K562 (cell line): ENCODE measurements at regions not wholly inside any gene's neighbourhood (a gene's known extent, or its start where the extent isn't known, plus 50 kb on each side); places are given as distances from the start of the nearest gene placed in this dataset.

Experiments
- AFF4 ChIP-seq: sonication (generic); formaldehyde crosslinking; IDR thresholded peaks from 2 replicates; pipeline ENCODE4 v1.8.0; 2023; ENCODE audit warnings: mild to moderate bottlenecking, missing genetic modification reagents
- EP300 ChIP-seq: IDR thresholded peaks from 2 replicates; pipeline ENCODE4 v1.6.1; 2012; ENCODE audit warnings: low read length, improper control_type of control experiment
- KHSRP ChIP-seq: fragments of 450-650 bp; IDR thresholded peaks from 2 replicates; pipeline ENCODE4 v1.6.1; 2017
- REST ChIP-seq, 2 experiments: fragments of 450-650 bp; formaldehyde crosslinking in 1 of 2; IDR thresholded peaks; 2 replicates each; pipeline versions ENCODE4 v1.4.0 to v1.6.1; 2014 to 2020; ENCODE audit warnings: mild to moderate bottlenecking in 2 of 2, borderline replicate concordance in 1 of 2, low read depth in 1 of 2
- ZNF511 ChIP-seq: sonication (generic); formaldehyde crosslinking; IDR thresholded peaks from 2 replicates; pipeline ENCODE4 v1.8.0; 2022; ENCODE audit warnings: mild to moderate bottlenecking, missing genetic modification reagents

GRCh38 chr5:170173647-170174046 is 59.1 kb upstream of the C5orf58 start (continued):
- TF ChIP-seq AFF4 (CRISPR knock-in tag), result no peak
- no peak for TF ChIP-seq EP300
- TF ChIP-seq KHSRP, result no peak
- TF ChIP-seq ZNF511 (CRISPR knock-in tag), result no peak
- TF ChIP-seq REST (IDR thresholded peaks at IDR 0.05; ENCODE audit: borderline replicate concordance), result no peak
- TF ChIP-seq REST (CRISPR knock-in tag; IDR thresholded peaks at IDR 0.05; ENCODE audit: low read depth), result no peak
- TF ChIP-seq, all 486 proteins: peak for 0
